ENCODE measurements at regions not wholly inside any gene's neighbourhood (a gene's known extent, or its start where the extent isn't known, plus 50 kb on each side); places are given as distances from the start of the nearest gene placed in this dataset.

DNA sequence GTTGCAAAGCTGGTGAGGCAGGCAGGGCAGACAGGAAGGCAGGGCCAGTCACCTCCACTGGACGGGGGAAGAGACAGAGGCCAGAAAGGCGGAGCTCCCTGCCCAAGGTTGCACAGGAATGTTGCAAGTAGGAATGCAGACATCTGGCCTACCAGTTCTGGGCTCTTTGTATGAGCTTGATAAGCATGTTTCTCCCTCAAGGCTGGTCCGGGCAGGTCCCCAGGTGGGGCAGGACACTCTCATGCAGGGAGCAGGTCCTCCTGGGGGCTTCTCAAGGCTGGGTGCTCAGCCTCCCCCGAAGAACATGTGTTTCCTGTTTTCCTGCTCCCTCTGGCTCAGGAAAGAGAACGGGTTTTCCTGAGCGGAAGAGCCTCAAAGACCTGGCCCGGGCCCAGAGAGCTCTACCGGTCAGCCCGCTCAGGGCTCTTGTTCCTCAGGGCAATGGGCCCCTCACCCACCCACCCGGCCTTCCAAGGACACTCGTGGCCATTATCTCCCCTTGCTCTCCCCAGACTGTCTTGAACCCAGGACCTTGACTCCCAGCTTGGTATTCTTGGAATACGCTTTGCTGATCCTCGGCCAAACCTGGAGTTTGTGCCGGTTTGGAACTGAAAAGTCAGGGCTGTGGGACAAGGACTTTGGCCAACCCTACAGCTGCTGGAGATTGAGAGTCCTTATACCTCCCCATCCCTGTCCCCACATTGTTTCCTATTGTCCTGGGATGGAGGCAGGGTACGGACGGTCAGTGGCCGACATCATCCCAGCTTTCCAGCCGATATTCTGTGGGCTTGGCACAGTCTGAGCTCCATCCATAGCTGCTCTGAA lies 87.7 kb upstream of the HAAO start:
- no peak overlapping the region for H2AFZ ChIP-seq
- no peaks in the 10 kb centered on the region for H3K27me3 ChIP-seq (ENCODE audit: insufficient read depth, low read depth)
- intact Hi-C loops (cut with micrococcal nuclease; ENCODE audit: unreplicated experiment): no loop called here
- no peak overlapping the region for H3K4me3 ChIP-seq
- ChIA-PET CTCF (interaction anchor here (0.7 kb wide), 1 partner anchor 757 kb away, joined by 18 read pairs; the partner anchor contains the start of gene PLEKHH2), POLR2A (ENCODE audit: unreplicated experiment) (interaction anchor here (0.6 kb wide), 1 partner anchor 708 kb away, joined by 6 read pairs; no protein-coding TSS in a partner anchor)
- H3K9me2 ChIP-seq (ENCODE audit: insufficient read depth): no peaks in the 10 kb centered on the region; the same call in 1 of the 2 replicates
- DNase-seq: peak in 1 of 2 experiments; percentile 10
- H3K79me2 ChIP-seq (ENCODE audit: low read depth): no peaks in the 10 kb centered on the region
- no TSS peak for BruUV-seq (replicated peaks)
- no peaks in the 10 kb centered on the region for H3K9me3 ChIP-seq (ENCODE audit: insufficient read depth, low read depth)
- no peaks in the 10 kb centered on the region for H3F3A ChIP-seq (ENCODE audit: insufficient read depth, low read depth)
- H3K27ac ChIP-seq: no peak overlapping the region
- H3K36me3 ChIP-seq (ENCODE audit: low read depth): no peaks in the 10 kb centered on the region
- no peak overlapping the region for H3K4me2 ChIP-seq
- TF ChIP-seq, protein P1, sequence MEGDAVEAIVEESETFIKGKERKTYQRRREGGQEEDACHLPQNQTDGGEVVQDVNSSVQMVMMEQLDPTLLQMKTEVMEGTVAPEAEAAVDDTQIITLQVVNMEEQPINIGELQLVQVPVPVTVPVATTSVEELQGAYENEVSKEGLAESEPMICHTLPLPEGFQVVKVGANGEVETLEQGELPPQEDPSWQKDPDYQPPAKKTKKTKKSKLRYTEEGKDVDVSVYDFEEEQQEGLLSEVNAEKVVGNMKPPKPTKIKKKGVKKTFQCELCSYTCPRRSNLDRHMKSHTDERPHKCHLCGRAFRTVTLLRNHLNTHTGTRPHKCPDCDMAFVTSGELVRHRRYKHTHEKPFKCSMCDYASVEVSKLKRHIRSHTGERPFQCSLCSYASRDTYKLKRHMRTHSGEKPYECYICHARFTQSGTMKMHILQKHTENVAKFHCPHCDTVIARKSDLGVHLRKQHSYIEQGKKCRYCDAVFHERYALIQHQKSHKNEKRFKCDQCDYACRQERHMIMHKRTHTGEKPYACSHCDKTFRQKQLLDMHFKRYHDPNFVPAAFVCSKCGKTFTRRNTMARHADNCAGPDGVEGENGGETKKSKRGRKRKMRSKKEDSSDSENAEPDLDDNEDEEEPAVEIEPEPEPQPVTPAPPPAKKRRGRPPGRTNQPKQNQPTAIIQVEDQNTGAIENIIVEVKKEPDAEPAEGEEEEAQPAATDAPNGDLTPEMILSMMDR (conservative IDR thresholded peaks at IDR 0.05): no peak
- TF ChIP-seq EZH2 (IDR thresholded peaks at IDR 0.05; ENCODE audit: low read depth): no peak
- H3K4me1 ChIP-seq (replicated peaks; ENCODE audit: insufficient read depth): no peaks in the 10 kb centered on the region
- H4K20me1 ChIP-seq (ENCODE audit: insufficient read depth): no peaks in the 10 kb centered on the region

DNA sequence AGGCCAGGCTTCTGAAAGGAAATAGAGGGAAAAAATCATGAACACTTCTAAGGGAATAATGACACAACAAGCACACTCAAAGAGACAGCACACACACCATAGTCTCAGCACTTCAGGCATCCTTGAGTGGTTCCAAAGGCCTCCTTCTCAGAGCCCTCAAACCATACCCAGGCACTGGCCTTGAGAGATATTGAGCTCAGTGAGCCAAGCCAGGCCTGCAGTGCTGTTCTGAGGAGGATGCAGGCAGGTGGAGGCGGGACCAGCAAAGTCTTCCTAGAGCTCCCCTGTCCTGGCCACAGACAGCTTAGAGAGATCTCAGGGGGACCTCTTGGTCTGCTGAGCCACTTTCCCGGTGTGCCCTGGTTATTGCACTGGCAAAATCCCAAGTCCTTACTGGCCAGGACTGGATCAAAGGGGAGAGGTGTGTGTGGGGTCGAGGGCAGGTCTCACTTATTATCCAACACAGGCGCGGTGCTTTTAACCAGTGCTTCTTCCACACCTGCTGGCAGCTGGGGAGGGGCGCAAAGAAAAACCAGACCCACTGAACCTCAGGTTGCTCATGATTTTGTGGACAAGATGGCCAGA lies 86.8 kb upstream of the HAAO start:
- no peaks in the 10 kb centered on the region for H3K36me3 ChIP-seq (ENCODE audit: low read depth)
- ChIA-PET CTCF (no interaction called here), POLR2A (ENCODE audit: unreplicated experiment) (no interaction called here)
- no peak for TF ChIP-seq EZH2 (IDR thresholded peaks at IDR 0.05; ENCODE audit: low read depth)
- TF ChIP-seq, protein P1 (conservative IDR thresholded peaks at IDR 0.05): no peak
- no peak overlapping the region for H3K4me2 ChIP-seq
- H3F3A ChIP-seq (ENCODE audit: insufficient read depth, low read depth): no peaks in the 10 kb centered on the region
- no peak for DNase-seq
- H4K20me1 ChIP-seq (ENCODE audit: insufficient read depth): no peaks in the 10 kb centered on the region
- H3K9me3 ChIP-seq (ENCODE audit: insufficient read depth, low read depth): no peaks in the 10 kb centered on the region
- no peaks in the 10 kb centered on the region; the same call in 1 of the 2 replicates for H3K9me2 ChIP-seq (ENCODE audit: insufficient read depth)
- no TSS peak for BruUV-seq (replicated peaks)
- H3K79me2 ChIP-seq (ENCODE audit: low read depth): no peaks in the 10 kb centered on the region
- H3K4me1 ChIP-seq (replicated peaks; ENCODE audit: insufficient read depth): no peaks in the 10 kb centered on the region
- H2AFZ ChIP-seq: no peak overlapping the region
- H3K27ac ChIP-seq: no peak overlapping the region
- intact Hi-C loops (cut with micrococcal nuclease; ENCODE audit: unreplicated experiment): no loop called here
- H3K4me3 ChIP-seq: no peak overlapping the region
- no peaks in the 10 kb centered on the region for H3K27me3 ChIP-seq (ENCODE audit: insufficient read depth, low read depth)

DNA sequence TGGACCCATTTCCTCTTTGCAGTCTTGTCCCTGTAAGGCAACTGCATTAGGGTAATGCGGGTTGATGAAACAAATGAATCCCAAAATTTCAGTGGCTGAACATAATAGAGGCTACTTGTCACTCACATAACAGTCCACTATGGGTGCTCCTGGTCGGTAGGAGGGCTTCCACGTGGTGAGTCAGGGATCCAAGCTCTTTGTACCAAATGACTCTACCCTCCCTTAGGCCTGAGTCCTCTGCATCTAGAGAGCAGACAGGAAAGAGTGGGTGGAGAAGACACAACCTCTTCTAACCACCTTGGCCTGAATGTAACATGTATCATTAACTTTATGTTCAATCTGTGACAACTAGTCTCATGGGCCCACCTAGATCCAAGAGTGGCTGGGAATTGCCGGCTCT lies 86.2 kb upstream of the HAAO start:
- H3K9me2 ChIP-seq (ENCODE audit: insufficient read depth): no peaks in the 10 kb centered on the region; the same call in 1 of the 2 replicates
- no peaks in the 10 kb centered on the region for H3K4me1 ChIP-seq (replicated peaks; ENCODE audit: insufficient read depth)
- H3K79me2 ChIP-seq (ENCODE audit: low read depth): no peaks in the 10 kb centered on the region
- H3K9me3 ChIP-seq (ENCODE audit: insufficient read depth, low read depth): no peaks in the 10 kb centered on the region
- CTCF ChIA-PET: no interaction called here
- H2AFZ ChIP-seq: no peak overlapping the region
- no peaks in the 10 kb centered on the region for H3K27me3 ChIP-seq (ENCODE audit: insufficient read depth, low read depth)
- no peak for TF ChIP-seq EZH2 (IDR thresholded peaks at IDR 0.05; ENCODE audit: low read depth)
- TF ChIP-seq, protein P1 (conservative IDR thresholded peaks at IDR 0.05): no peak
- POLR2A ChIA-PET (ENCODE audit: unreplicated experiment): interaction anchor here (0.7 kb wide), 1 partner anchor 249 kb away, joined by 4 read pairs; no protein-coding TSS in a partner anchor
- no peak overlapping the region for H3K4me3 ChIP-seq
- H4K20me1 ChIP-seq (ENCODE audit: insufficient read depth): no peaks in the 10 kb centered on the region
- H3K36me3 ChIP-seq (ENCODE audit: low read depth): no peaks in the 10 kb centered on the region
- no TSS peak for BruUV-seq (replicated peaks)
- intact Hi-C loops (cut with micrococcal nuclease; ENCODE audit: unreplicated experiment): no loop called here
- H3K27ac ChIP-seq: no peak overlapping the region
- no peaks in the 10 kb centered on the region for H3F3A ChIP-seq (ENCODE audit: insufficient read depth, low read depth)
- no peak for DNase-seq
- H3K4me2 ChIP-seq: no peak overlapping the region

Measured in PC-9 (cell line).